Trophoblast cell (in vitro differentiated cells and primary cell): ENCODE measurements at regions not wholly inside any gene's neighbourhood (a gene's known extent, or its start where the extent isn't known, plus 50 kb on each side); places are given as distances from the start of the nearest gene placed in this dataset.

Experiments
- DNase-seq, 2 donors: peaks; one replicate each; pipeline ENCODE4 v3.0.0-alpha.2; 2016
- H2AFZ ChIP-seq: 2 replicates; pipeline ENCODE4 v1.6.1; 2013; ENCODE audit warnings: low read length, moderate library complexity, mild to moderate bottlenecking; ENCODE audit not compliant: insufficient read depth, poor library complexity
- H2AK5ac ChIP-seq: 2 replicates; pipeline ENCODE4 v1.6.1; 2013; ENCODE audit warnings: mild to moderate bottlenecking, low read length
- H2BK120ac ChIP-seq: 2 replicates; pipeline ENCODE4 v1.6.1; 2013; ENCODE audit warnings: low read length, mild to moderate bottlenecking, moderate library complexity; ENCODE audit not compliant: insufficient read depth, poor library complexity
- H2BK12ac ChIP-seq: 2 replicates; pipeline ENCODE4 v1.6.1; 2013; ENCODE audit warnings: mild to moderate bottlenecking, low read length, moderate library complexity
- H2BK5ac ChIP-seq: 2 replicates; pipeline ENCODE4 v1.6.1; 2013; ENCODE audit warnings: low read length, low read depth, moderate library complexity, mild to moderate bottlenecking; ENCODE audit not compliant: poor library complexity
- H3K14ac ChIP-seq: 2 replicates; pipeline ENCODE4 v1.6.1; 2013; ENCODE audit warnings: mild to moderate bottlenecking, low read length
- H3K18ac ChIP-seq: 2 replicates; pipeline ENCODE4 v1.6.1; 2013; ENCODE audit warnings: mild to moderate bottlenecking, low read length
- H3K23ac ChIP-seq: 2 replicates; pipeline ENCODE4 v1.6.1; 2013; ENCODE audit warnings: low read length
- H3K27ac ChIP-seq: 2 replicates; pipeline ENCODE4 v1.5.1; 2013; ENCODE audit warnings: low read depth, mild to moderate bottlenecking, inconsistent platforms, low read length, moderate library complexity
- H3K27me3 ChIP-seq: 2 replicates; pipeline ENCODE4 v1.6.1; 2013; ENCODE audit warnings: inconsistent platforms, mild to moderate bottlenecking, low read length, moderate library complexity; ENCODE audit not compliant: insufficient read depth
- H3K36me3 ChIP-seq, 2 experiments: 1 replicate in 1 of 2; 2 replicates in 1 of 2; pipeline ENCODE4 v1.6.1; 2013; ENCODE audit warnings: low read length in 2 of 2, mild to moderate bottlenecking in 2 of 2, moderate library complexity in 1 of 2; ENCODE audit not compliant: insufficient read depth in 2 of 2, control insufficient read depth in 1 of 2
- H3K4ac ChIP-seq: 2 replicates; pipeline ENCODE4 v1.6.1; 2013; ENCODE audit warnings: low read depth, mild to moderate bottlenecking, low read length, moderate library complexity
- H3K4me1 ChIP-seq, 2 experiments: 1 replicate in 1 of 2; 2 replicates in 1 of 2; pipeline ENCODE4 v1.6.1; 2013; ENCODE audit warnings: low read length in 2 of 2, mild to moderate bottlenecking in 2 of 2, moderate library complexity in 1 of 2; ENCODE audit not compliant: insufficient read depth in 2 of 2, control insufficient read depth in 1 of 2
- H3K4me2 ChIP-seq: 2 replicates; pipeline ENCODE4 v1.6.1; 2013; ENCODE audit warnings: inconsistent platforms, mild to moderate bottlenecking, low read length, moderate library complexity
- H3K4me3 ChIP-seq: 2 replicates; pipeline ENCODE4 v1.5.1; 2013; ENCODE audit warnings: mild to moderate bottlenecking, low read depth, low read length, inconsistent platforms
- H3K79me1 ChIP-seq: one replicate; pipeline ENCODE4 v1.6.1; 2013; ENCODE audit warnings: low read length
- H3K79me2 ChIP-seq: 2 replicates; pipeline ENCODE4 v1.6.1; 2013; ENCODE audit warnings: low read length, mild to moderate bottlenecking; ENCODE audit not compliant: control insufficient read depth, insufficient read depth, poor library complexity
- H3K9ac ChIP-seq: 2 replicates; pipeline ENCODE4 v1.6.1; 2013; ENCODE audit warnings: mild to moderate bottlenecking, low read length
- H3K9me3 ChIP-seq: 2 replicates; pipeline ENCODE4 v1.6.1; 2013; ENCODE audit warnings: low read depth, mild to moderate bottlenecking, control low read depth, inconsistent platforms, low read length; ENCODE audit not compliant: insufficient read depth
- H4K12ac ChIP-seq: 2 replicates; pipeline ENCODE4 v1.6.1; 2013; ENCODE audit warnings: low read depth, mild to moderate bottlenecking, low read length, moderate library complexity
- H4K8ac ChIP-seq: 2 replicates; pipeline ENCODE4 v1.6.1; 2013; ENCODE audit warnings: low read depth, mild to moderate bottlenecking, low read length, moderate library complexity
- H4K91ac ChIP-seq: one replicate; pipeline ENCODE4 v1.6.1; 2013; ENCODE audit warnings: low read depth, mild to moderate bottlenecking, low read length, moderate library complexity
- WGBS: extraction: QIAGEN DNeasy Blood & Tissue Kit; methylation state at CpG from one replicate; pipeline ENCODE4 v1.1.7; 2013; ENCODE audit warnings: missing lambda C conversion rate; ENCODE audit not compliant: insufficient read length, insufficient coverage; ENCODE audit errors: extremely low coverage; 5-methylcytosine and 5-hydroxymethylcytosine counted together

- Histone ChIP-seq H3K23ac (no peak overlapping the region), H3K9me3 (no peaks in the 10 kb centered on the region), H3K4me1 (no peaks in the 10 kb centered on the region), H2BK5ac (no peak overlapping the region), H3K36me3 (no peaks in the 10 kb centered on the region), H3K79me2 (no peaks in the 10 kb centered on the region), H2AFZ (no peak overlapping the region), H3K27me3 (no peaks in the 10 kb centered on the region), H4K12ac (no peak overlapping the region), H3K14ac (no peak overlapping the region), H2AK5ac (no peak overlapping the region), H4K91ac (no peak overlapping the region), H3K79me1 (no peaks in the 10 kb centered on the region), H3K4ac (no peak overlapping the region), H4K8ac (no peak overlapping the region), H2BK120ac (no peak overlapping the region), H3K27ac (no peak overlapping the region), H2BK12ac (no peak overlapping the region), H3K18ac (no peak overlapping the region), H3K9ac (no peak overlapping the region), H3K4me2 (no peak overlapping the region), H3K4me3 (no peak overlapping the region)
- no peak for DNase-seq
- WGBS, result no CpG with 5 or more reads among the region's 2 CpGs
Observed at GRCh38 chr4:42781315-42781714, 111.2 kb upstream of the GRXCR1 start.

GRCh38 chr4:42778349-42778748 is 114.2 kb upstream of the GRXCR1 start:
- Histone ChIP-seq H2AFZ (no peak overlapping the region), H4K8ac (no peak overlapping the region), H3K14ac (no peak overlapping the region), H2AK5ac (no peak overlapping the region), H3K4ac (no peak overlapping the region), H3K79me2 (no peaks in the 10 kb centered on the region), H2BK5ac (no peak overlapping the region), H3K27me3 (no peaks in the 10 kb centered on the region), H2BK12ac (no peak overlapping the region), H3K27ac (no peak overlapping the region), H4K91ac (no peak overlapping the region), H3K18ac (no peak overlapping the region), H2BK120ac (no peak overlapping the region), H3K36me3 (no peaks in the 10 kb centered on the region), H3K9me3 (no peaks in the 10 kb centered on the region), H3K4me2 (no peak overlapping the region), H3K4me3 (no peak overlapping the region), H3K9ac (no peak overlapping the region), H3K23ac (no peak overlapping the region), H3K4me1 (no peaks in the 10 kb centered on the region), H4K12ac (no peak overlapping the region), H3K79me1 (no peaks in the 10 kb centered on the region)
- DNase-seq, result no peak
- WGBS, result no CpG with 5 or more reads among the region's 6 CpGs

DNA sequence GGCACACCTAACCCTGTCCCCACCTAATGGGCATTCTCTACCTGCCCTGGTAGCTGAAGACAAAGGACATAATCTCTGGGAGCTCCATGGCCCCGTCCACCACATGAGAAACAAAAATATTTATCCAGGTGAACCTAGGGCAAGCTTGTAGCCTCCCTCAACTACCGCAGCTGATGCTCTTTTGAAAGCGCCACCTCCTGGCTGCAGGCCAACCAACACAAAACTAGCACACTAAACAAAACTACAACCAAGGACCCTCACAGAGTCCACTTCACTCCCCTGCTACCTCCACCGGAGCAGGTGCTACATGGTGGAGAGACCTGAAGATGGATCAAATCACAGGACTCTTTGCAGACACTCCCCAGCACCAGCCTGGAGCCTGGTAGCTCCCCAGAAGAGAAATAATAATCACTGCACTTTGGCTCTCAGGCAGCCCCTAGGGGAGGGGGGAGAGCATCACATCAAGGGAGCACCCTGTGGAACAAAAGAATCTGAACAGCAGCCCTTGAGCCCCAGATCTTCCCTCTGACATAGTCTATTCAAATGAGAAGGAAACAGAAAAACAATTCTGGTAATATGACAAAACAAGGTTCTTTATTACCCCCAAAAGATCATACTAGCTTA is 111.3 kb upstream of the ATP8A1 start:
- Histone ChIP-seq H3K18ac (no peak overlapping the region), H3K4ac (no peak overlapping the region), H3K14ac (no peak overlapping the region), H4K91ac (no peak overlapping the region), H2BK5ac (no peak overlapping the region), H2BK12ac (no peak overlapping the region), H3K4me1 (no peaks in the 10 kb centered on the region), H3K79me2 (no peaks in the 10 kb centered on the region), H2AFZ (no peak overlapping the region), H4K12ac (no peak overlapping the region), H3K36me3 (no peaks in the 10 kb centered on the region), H3K23ac (no peak overlapping the region), H3K79me1 (no peaks in the 10 kb centered on the region), H3K9me3 (no peaks in the 10 kb centered on the region), H4K8ac (no peak overlapping the region), H3K4me2 (no peak overlapping the region), H2AK5ac (no peak overlapping the region), H3K9ac (no peak overlapping the region), H3K27me3 (no peaks in the 10 kb centered on the region), H3K27ac (no peak overlapping the region), H3K4me3 (no peak overlapping the region), H2BK120ac (no peak overlapping the region)
- WGBS, result no CpG with 5 or more reads among the region's 4 CpGs
- no peak for DNase-seq

DNA sequence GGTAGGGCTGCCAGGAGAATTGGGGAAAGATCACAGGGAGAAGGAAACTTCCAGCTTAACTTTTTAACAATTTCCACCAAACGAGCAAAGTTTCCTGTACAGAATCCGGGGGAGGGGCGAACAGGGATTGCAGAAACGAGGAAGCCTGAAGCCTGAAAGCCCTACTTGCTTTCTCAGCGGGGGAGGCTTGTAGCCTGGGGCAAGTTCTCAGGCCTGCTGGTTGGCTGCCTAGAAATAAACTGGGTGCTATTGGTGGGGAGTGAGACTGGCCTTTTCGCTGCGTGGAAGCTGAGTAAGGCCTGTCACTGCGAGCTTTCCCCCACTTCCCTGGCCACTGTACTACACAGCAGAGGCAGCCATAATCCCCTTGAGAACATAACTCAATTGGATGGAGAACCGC is 110.8 kb upstream of the ATP8A1 start:
- peak overlapping the region; percentile 27 for H3K4me2 ChIP-seq
- H3K23ac ChIP-seq, result no peak overlapping the region
- no peaks in the 10 kb centered on the region for H3K4me1 ChIP-seq
- H3K9me3 ChIP-seq, result no peaks in the 10 kb centered on the region
- no peak overlapping the region for H2BK120ac ChIP-seq
- DNase-seq, result no peak
- no peak overlapping the region for H4K8ac ChIP-seq
- no peak overlapping the region for H2AFZ ChIP-seq
- no peak overlapping the region for H4K12ac ChIP-seq
- no CpG with 5 or more reads among the region's 9 CpGs for WGBS
- no peak overlapping the region for H3K27ac ChIP-seq
- no peak overlapping the region for H4K91ac ChIP-seq
- H3K4ac ChIP-seq, result no peak overlapping the region
- H3K36me3 ChIP-seq, result no peaks in the 10 kb centered on the region
- no peak overlapping the region for H3K14ac ChIP-seq
- H3K9ac ChIP-seq, result no peak overlapping the region
- H3K4me3 ChIP-seq, result no peak overlapping the region
- H2AK5ac ChIP-seq, result no peak overlapping the region
- H3K79me1 ChIP-seq, result no peaks in the 10 kb centered on the region
- no peaks in the 10 kb centered on the region for H3K27me3 ChIP-seq
- H3K18ac ChIP-seq, result no peak overlapping the region
- no peak overlapping the region for H2BK12ac ChIP-seq
- H3K79me2 ChIP-seq, result no peaks in the 10 kb centered on the region
- no peak overlapping the region for H2BK5ac ChIP-seq
